ENCODE measurements at regions not wholly inside any gene's neighbourhood (a gene's known extent, or its start where the extent isn't known, plus 50 kb on each side); places are given as distances from the start of the nearest gene placed in this dataset.

DNA sequence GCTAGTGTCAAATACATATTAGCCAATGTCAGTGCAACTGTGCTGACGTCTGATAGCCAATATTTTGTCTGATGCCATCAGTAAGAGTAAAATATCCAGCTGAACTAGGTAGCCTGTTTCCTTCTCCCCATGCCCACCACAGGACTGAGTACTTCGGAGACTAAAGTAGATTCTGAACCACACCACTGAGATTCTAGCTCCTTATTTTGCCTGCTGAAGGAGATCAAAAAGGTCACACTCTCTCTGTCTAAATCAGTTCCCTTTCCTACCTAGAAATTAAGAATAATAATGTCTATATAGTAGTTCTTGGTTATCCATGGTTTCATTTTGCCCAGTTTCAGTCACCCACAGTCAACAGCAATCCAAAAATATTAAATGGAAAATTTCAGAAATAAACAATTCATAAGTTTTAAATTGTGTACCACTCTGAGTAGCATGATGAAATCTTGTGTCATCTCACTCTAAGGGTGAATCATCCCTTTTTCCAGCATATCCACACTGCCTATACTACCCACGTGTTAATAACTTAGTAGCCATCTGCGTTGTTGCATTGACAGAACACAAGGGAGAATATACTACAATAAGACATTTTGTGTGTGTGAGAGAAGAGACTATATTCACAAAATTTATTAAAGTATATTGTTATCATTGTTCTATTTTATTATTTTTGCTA is 1043.3 kb upstream of the PIK3C3 start:
- DNase-seq (ENCODE audit: low read depth), result peak; percentile 48
- TF ChIP-seq, protein P1, sequence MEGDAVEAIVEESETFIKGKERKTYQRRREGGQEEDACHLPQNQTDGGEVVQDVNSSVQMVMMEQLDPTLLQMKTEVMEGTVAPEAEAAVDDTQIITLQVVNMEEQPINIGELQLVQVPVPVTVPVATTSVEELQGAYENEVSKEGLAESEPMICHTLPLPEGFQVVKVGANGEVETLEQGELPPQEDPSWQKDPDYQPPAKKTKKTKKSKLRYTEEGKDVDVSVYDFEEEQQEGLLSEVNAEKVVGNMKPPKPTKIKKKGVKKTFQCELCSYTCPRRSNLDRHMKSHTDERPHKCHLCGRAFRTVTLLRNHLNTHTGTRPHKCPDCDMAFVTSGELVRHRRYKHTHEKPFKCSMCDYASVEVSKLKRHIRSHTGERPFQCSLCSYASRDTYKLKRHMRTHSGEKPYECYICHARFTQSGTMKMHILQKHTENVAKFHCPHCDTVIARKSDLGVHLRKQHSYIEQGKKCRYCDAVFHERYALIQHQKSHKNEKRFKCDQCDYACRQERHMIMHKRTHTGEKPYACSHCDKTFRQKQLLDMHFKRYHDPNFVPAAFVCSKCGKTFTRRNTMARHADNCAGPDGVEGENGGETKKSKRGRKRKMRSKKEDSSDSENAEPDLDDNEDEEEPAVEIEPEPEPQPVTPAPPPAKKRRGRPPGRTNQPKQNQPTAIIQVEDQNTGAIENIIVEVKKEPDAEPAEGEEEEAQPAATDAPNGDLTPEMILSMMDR (IDR thresholded peaks at IDR 0.05; ENCODE audit: insufficient read depth, low read depth, low read length), result no peak
- no peak overlapping the region for H3K4me3 ChIP-seq (ENCODE audit: low read depth, low read length)

DNA sequence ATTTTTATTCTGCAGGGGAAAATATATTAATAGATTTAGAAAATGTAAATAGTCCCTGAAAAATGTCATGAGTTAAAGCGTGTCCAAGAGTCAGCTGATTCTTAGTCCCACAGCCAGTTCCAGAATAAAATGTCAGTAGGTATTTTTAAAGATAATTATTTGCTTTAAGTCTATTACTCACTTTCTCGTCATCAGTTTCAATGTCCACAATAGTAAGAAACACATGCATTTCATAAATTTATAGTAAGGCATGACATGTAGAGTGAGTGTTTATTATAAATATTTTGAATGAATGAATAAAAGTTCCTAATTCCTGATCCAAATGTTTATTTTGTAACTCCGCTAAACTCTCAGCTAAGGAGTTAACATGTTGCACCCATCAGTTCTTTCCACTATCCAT is 1044.0 kb upstream of the PIK3C3 start:
- no peak overlapping the region for H3K4me3 ChIP-seq (ENCODE audit: low read depth, low read length)
- DNase-seq (ENCODE audit: low read depth), result no peak
- TF ChIP-seq, protein P1 (IDR thresholded peaks at IDR 0.05; ENCODE audit: insufficient read depth, low read depth, low read length), result no peak

DNA sequence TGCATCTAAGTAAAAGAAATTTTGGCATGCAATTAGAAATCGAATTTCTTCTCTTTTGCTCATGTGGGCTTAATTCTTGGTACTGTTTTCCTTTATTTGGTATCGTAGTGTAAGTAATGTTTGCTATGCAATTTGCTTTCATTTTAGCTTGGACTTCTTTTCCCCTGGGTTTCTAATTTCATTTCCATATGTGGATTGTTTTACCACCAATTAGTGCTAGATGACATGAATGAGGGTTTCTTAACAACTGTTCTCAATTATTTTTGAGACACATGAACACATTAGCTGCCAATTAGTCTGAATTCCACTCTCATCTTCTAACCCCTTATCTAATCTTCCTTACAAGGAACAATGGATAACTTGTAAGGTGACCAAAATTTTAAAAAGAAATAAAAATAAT is 1047.2 kb upstream of the PIK3C3 start:
- TF ChIP-seq, protein P1 (IDR thresholded peaks at IDR 0.05; ENCODE audit: insufficient read depth, low read depth, low read length), result no peak
- no peak for DNase-seq (ENCODE audit: low read depth)
- H3K4me3 ChIP-seq (ENCODE audit: low read depth, low read length), result no peak overlapping the region

DNA sequence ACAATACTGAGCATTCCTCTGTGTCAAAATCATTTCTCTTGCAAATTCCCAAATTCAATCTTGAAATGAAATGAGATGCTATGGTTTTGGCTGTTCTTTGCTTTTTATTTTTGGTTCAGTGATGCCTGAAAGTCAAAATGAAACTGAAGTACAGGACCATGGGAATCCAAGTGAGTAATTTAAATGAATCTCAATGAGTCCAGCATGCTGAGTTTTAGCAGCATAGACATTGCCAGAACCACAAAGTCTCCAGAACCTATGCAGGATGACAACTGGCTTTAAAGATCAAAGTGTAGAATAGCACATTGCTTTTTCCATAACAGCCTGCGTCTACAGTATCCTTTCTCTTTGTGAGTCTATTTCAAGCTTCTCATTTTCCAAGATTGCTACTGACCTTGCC is 1050.7 kb upstream of the PIK3C3 start:
- no peak for DNase-seq (ENCODE audit: low read depth)
- H3K4me3 ChIP-seq (ENCODE audit: low read depth, low read length), result no peak overlapping the region
- TF ChIP-seq, protein P1 (IDR thresholded peaks at IDR 0.05; ENCODE audit: insufficient read depth, low read depth, low read length), result no peak

DNA sequence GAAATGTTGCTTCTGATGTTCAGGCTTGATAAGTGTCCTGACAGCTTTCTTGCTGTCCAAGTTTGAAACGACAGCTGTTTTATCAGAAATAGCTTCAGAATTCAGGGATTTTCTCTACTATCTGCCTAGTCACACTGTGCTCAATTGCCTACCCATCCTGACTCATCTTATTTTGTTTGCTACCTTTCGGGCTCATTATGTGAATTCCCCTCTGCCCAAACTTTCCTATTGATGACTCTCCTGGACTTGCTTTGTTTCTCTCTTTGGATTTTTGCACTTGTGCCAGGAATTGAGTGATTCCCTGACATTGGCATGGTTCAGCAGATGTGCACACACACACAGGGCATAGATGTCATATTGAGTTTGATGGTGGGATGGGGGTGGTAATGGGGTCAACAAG is 1052.6 kb upstream of the PIK3C3 start:
- TF ChIP-seq, protein P1 (IDR thresholded peaks at IDR 0.05; ENCODE audit: insufficient read depth, low read depth, low read length), result no peak
- DNase-seq (ENCODE audit: low read depth), result no peak
- H3K4me3 ChIP-seq (ENCODE audit: low read depth, low read length), result no peak overlapping the region

DNA sequence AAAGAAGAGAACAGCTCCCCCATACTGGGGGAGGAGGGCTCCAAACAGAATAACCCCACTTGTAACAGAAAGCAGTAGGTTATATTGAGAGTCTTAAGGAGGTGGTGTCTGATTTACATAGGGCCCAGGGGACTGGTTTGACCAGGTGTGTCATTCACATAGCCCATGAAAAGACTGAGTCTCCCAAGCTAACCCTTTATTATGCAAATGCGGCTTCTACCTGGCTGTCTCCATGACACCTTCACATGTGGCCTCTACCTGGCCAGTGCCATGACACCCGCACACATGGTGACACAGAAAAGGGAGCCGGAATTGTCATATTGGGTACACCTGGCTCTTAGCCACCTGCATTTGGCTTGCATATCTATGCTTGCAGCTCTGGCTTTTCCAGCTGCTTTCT is 1057.2 kb upstream of the PIK3C3 start:
- H3K4me3 ChIP-seq (ENCODE audit: low read depth, low read length), result no peak overlapping the region
- TF ChIP-seq, protein P1 (IDR thresholded peaks at IDR 0.05; ENCODE audit: insufficient read depth, low read depth, low read length), result no peak
- no peak for DNase-seq (ENCODE audit: low read depth)

DNA sequence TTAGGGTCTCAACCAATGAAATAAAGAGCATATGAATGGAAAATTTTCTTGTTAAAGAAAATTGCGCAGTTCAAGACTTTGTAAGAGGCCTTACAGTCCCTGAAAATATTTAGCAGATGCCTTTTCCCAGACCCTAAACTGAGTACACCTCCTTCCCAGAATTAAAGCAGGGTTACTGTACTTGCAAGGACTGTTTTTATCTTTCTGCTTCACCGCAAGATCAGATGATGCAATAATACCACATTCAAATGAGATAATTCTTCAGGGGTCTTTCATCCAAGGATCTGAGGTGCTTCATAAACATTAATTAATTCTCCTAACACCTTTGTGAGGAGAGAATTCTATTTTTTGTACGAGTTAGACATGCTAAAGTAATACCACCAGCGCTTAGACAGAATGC is 1071.8 kb upstream of the PIK3C3 start:
- DNase-seq (ENCODE audit: low read depth), result peak; percentile 22
- H3K4me3 ChIP-seq (ENCODE audit: low read depth, low read length), result no peak overlapping the region
- TF ChIP-seq, protein P1 (IDR thresholded peaks at IDR 0.05; ENCODE audit: insufficient read depth, low read depth, low read length), result no peak

All from fibroblast of villous mesenchyme (primary cell).